Neural crest cell (in vitro differentiated cells): ENCODE measurements at regions not wholly inside any gene's neighbourhood (a gene's known extent, or its start where the extent isn't known, plus 50 kb on each side); places are given as distances from the start of the nearest gene placed in this dataset.

Experiments used
- DNase-seq: peaks from one replicate; pipeline ENCODE4 v3.0.0; 2021; ENCODE audit warnings: low read depth, mixed read lengths, low spot score
- H3K27ac Mint-ChIP-seq: one replicate; pipeline ENCODE4 v1.8.0; 2021; ENCODE audit warnings: mild to moderate bottlenecking, mixed read lengths; ENCODE audit not compliant: unreplicated experiment
- H3K27me3 Mint-ChIP-seq: 2 replicates; pipeline ENCODE4 v1.8.0; 2021; ENCODE audit warnings: low read depth, mild to moderate bottlenecking, mixed read lengths
- H3K36me3 Mint-ChIP-seq: 2 replicates; pipeline ENCODE4 v1.8.0; 2021; ENCODE audit warnings: low read depth, mild to moderate bottlenecking, mixed read lengths
- H3K4me1 Mint-ChIP-seq: 2 replicates; pipeline ENCODE4 v1.8.0; 2021; ENCODE audit warnings: mixed read lengths
- H3K4me3 Mint-ChIP-seq: one replicate; pipeline ENCODE4 v1.8.0; 2021; ENCODE audit warnings: mild to moderate bottlenecking, mixed read lengths
- H3K9me3 Mint-ChIP-seq: 2 replicates; pipeline ENCODE4 v1.8.0; 2021; ENCODE audit warnings: mixed read lengths
- CTCF ChIP-seq: fragments of 200-600 bp; sonication (generic); conservative IDR thresholded peaks from 2 replicates; pipeline ENCODE4 v1.5.0; 2021; ENCODE audit warnings: antibody characterized with exemption, mild to moderate bottlenecking

GRCh38 chr6:91033964-91034363, 447.1 kb upstream of the MAP3K7 start:
- TF ChIP-seq CTCF, result no peak
- DNase-seq, result no peak
- Mint-ChIP-seq H3K27ac (no peak overlapping the region), H3K4me1 (no peaks in the 10 kb centered on the region), H3K27me3 (peaks cover 5% of the 10 kb centered on the region), H3K4me3 (no peak overlapping the region), H3K36me3 (no peaks in the 10 kb centered on the region), H3K9me3 (no peaks in the 10 kb centered on the region)

GRCh38 chr6:91031581-91031980, 444.7 kb upstream of the MAP3K7 start:
- TF ChIP-seq CTCF, result no peak
- Mint-ChIP-seq H3K4me1 (no peaks in the 10 kb centered on the region), H3K9me3 (no peaks in the 10 kb centered on the region), H3K27ac (no peak overlapping the region), H3K4me3 (no peak overlapping the region), H3K36me3 (no peaks in the 10 kb centered on the region), H3K27me3 (peaks cover 5% of the 10 kb centered on the region)
- DNase-seq, result no peak

- H3K27ac Mint-ChIP-seq, result no peak overlapping the region
- no peak for DNase-seq
- no peak overlapping the region for H3K4me3 Mint-ChIP-seq
- no peaks in the 10 kb centered on the region for H3K4me1 Mint-ChIP-seq
- no peak for TF ChIP-seq CTCF
- no peaks in the 10 kb centered on the region for H3K9me3 Mint-ChIP-seq
- H3K27me3 Mint-ChIP-seq, result peaks cover 5% of the 10 kb centered on the region
- no peaks in the 10 kb centered on the region for H3K36me3 Mint-ChIP-seq
Observed at GRCh38 chr6:91029211-91029610, 442.3 kb upstream of the MAP3K7 start.

GRCh38 chr6:91023529-91023928, 436.7 kb upstream of the MAP3K7 start:
- DNase-seq, result no peak

GRCh38 chr6:91020744-91021143, 433.9 kb upstream of the MAP3K7 start:
- no peak overlapping the region for H3K27ac Mint-ChIP-seq
- H3K36me3 Mint-ChIP-seq, result no peaks in the 10 kb centered on the region
- no peaks in the 10 kb centered on the region for H3K27me3 Mint-ChIP-seq
- no peaks in the 10 kb centered on the region for H3K4me1 Mint-ChIP-seq
- no peak for DNase-seq
- no peak overlapping the region for H3K4me3 Mint-ChIP-seq
- H3K9me3 Mint-ChIP-seq, result no peaks in the 10 kb centered on the region
- TF ChIP-seq CTCF, result no peak

More at GRCh38 chr6:91023529-91023928, 436.7 kb upstream of the MAP3K7 start:
- Mint-ChIP-seq H3K4me1 (no peaks in the 10 kb centered on the region), H3K36me3 (no peaks in the 10 kb centered on the region), H3K27me3 (no peaks in the 10 kb centered on the region), H3K4me3 (no peak overlapping the region), H3K9me3 (no peaks in the 10 kb centered on the region), H3K27ac (no peak overlapping the region)
- TF ChIP-seq CTCF, result no peak

- Mint-ChIP-seq H3K27ac (no peak overlapping the region), H3K9me3 (no peaks in the 10 kb centered on the region), H3K4me1 (no peaks in the 10 kb centered on the region), H3K27me3 (no peaks in the 10 kb centered on the region), H3K36me3 (no peaks in the 10 kb centered on the region), H3K4me3 (no peak overlapping the region)
- TF ChIP-seq CTCF, result no peak
- DNase-seq, result no peak
Observed at GRCh38 chr6:91018586-91018985, 431.7 kb upstream of the MAP3K7 start.
